Activated T-helper 1 cell treated with Interleukin-2 at 50 U/mL for 16 hours (primary cell): ENCODE measurements at regions not wholly inside any gene's neighbourhood (a gene's known extent, or its start where the extent isn't known, plus 50 kb on each side); places are given as distances from the start of the nearest gene placed in this dataset.

Source experiments
- DNase-seq: peaks from one replicate; pipeline ENCODE4 v3.0.0-alpha.2; 2020; ENCODE audit warnings: low read depth

GRCh38 chr2:126406267-126406666 is 249.7 kb upstream of the GYPC start:
- no peak for DNase-seq

- DNase-seq, result no peak
Measured at GRCh38 chr2:126408671-126409070, 247.3 kb upstream of the GYPC start.

- no peak for DNase-seq
Measured at GRCh38 chr2:126409850-126410249, 246.1 kb upstream of the GYPC start.

GRCh38 chr2:126413079-126413478 is 242.9 kb upstream of the GYPC start:
- no peak for DNase-seq

- no peak for DNase-seq
Measured at GRCh38 chr2:126419403-126419802, 236.6 kb upstream of the GYPC start.

GRCh38 chr2:126425943-126426342 is 230.0 kb upstream of the GYPC start:
- no peak for DNase-seq

- no peak for DNase-seq
Measured at GRCh38 chr2:126429103-126429502, 226.9 kb upstream of the GYPC start.

- DNase-seq, result no peak
Measured at GRCh38 chr2:126431136-126431535, 224.8 kb upstream of the GYPC start.

GRCh38 chr2:126436411-126436810 is 219.5 kb upstream of the GYPC start:
- no peak for DNase-seq

GRCh38 chr2:126437016-126437415 is 218.9 kb upstream of the GYPC start:
- no peak for DNase-seq

- no peak for DNase-seq
Measured at GRCh38 chr2:126444512-126444911, 211.4 kb upstream of the GYPC start.

- no peak for DNase-seq
Measured at GRCh38 chr2:126446106-126446695, 209.8 kb upstream of the GYPC start.

GRCh38 chr2:126448611-126449010 is 207.3 kb upstream of the GYPC start:
- DNase-seq, result no peak

- DNase-seq, result no peak
Measured at GRCh38 chr2:126449677-126450076, 206.3 kb upstream of the GYPC start.

GRCh38 chr2:126463892-126464674 is 191.9 kb upstream of the GYPC start:
- DNase-seq, result no peak

- DNase-seq, result no peak
Measured at GRCh38 chr2:126467367-126468054, 188.4 kb upstream of the GYPC start.

- DNase-seq, result no peak
Measured at GRCh38 chr2:126475031-126475430, 180.9 kb upstream of the GYPC start.

GRCh38 chr2:126476691-126477090 is 179.3 kb upstream of the GYPC start:
- DNase-seq, result no peak

- no peak for DNase-seq
Measured at GRCh38 chr2:126480033-126480432, 175.9 kb upstream of the GYPC start.

GRCh38 chr2:126482582-126483464 is 173.1 kb upstream of the GYPC start:
- no peak for DNase-seq

GRCh38 chr2:126494593-126494992 is 161.4 kb upstream of the GYPC start:
- no peak for DNase-seq

GRCh38 chr2:126495189-126495588 is 160.8 kb upstream of the GYPC start:
- no peak for DNase-seq
